Calu3 (cell line): ENCODE measurements at regions not wholly inside any gene's neighbourhood (a gene's known extent, or its start where the extent isn't known, plus 50 kb on each side); places are given as distances from the start of the nearest gene placed in this dataset.

Experiments
- BruUV-seq: library from RNA; stranded (reverse); fragments of 400-500 nt; replicated peaks from 2 replicates; lab custom pipeline; 2021; lab: Mats Ljungman, UMichigan
- CTCF ChIA-PET: fragments of 300-600 bp; sonication (Branson Sonifier 250); formaldehyde crosslinking; loops from one replicate; lab custom pipeline; 2022; ENCODE audit warnings: antibody characterized with exemption; lab: Charles Lee
- DNase-seq: peaks from one replicate; pipeline ENCODE4 v3.0.0; 2022
- H3K27ac Mint-ChIP-seq: one replicate; pipeline ENCODE4 v1.8.0; 2022; ENCODE audit warnings: mixed read lengths; ENCODE audit not compliant: unreplicated experiment
- H3K27me3 Mint-ChIP-seq: one replicate; pipeline ENCODE4 v1.8.0; 2022; ENCODE audit warnings: mixed read lengths; ENCODE audit not compliant: unreplicated experiment
- H3K36me3 Mint-ChIP-seq: one replicate; pipeline ENCODE4 v1.8.0; 2022; ENCODE audit warnings: mild to moderate bottlenecking, moderate library complexity, mixed read lengths; ENCODE audit not compliant: insufficient read depth, unreplicated experiment
- H3K4me1 Mint-ChIP-seq: one replicate; pipeline ENCODE4 v1.8.0; 2022; ENCODE audit warnings: mild to moderate bottlenecking, low read depth, mixed read lengths; ENCODE audit not compliant: unreplicated experiment
- H3K4me3 Mint-ChIP-seq: one replicate; pipeline ENCODE4 v1.8.0; 2022; ENCODE audit warnings: mild to moderate bottlenecking, low read depth, moderate library complexity, mixed read lengths; ENCODE audit not compliant: unreplicated experiment
- H3K9me3 Mint-ChIP-seq: one replicate; pipeline ENCODE4 v1.8.0; 2022; ENCODE audit warnings: low read depth, mixed read lengths; ENCODE audit not compliant: unreplicated experiment
- intact Hi-C: fragments of 100-400 bp; cut with micrococcal nuclease; formaldehyde crosslinking; loops from one replicate; pipeline ENCODE4 v1.10.0; 2022; ENCODE audit not compliant: unreplicated experiment
- TF ChIP-seq, protein P1 (sequence below): fragments of 200-600 bp; IDR thresholded peaks from one replicate; pipeline ENCODE4 v1.8.0; 2022; ENCODE audit warnings: antibody characterized with exemption; ENCODE audit not compliant: unreplicated experiment

DNA sequence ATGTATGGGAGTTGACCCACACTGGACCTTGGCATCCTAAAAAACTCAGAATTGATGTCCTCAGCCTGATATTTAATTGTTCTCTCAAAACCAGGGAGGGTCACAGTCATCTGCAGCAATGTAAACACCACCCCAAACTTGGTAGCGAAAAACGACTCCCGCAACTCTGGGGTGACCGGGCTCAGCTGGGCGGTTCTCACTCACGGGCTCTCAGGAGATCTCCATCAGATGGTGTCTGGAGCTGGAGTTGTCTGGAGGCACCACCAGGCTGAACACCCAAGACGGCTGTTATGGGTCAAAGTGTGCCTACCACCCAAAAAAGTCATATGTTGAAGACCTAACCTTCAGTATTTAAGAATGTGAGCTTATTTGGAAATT is 50.9 kb upstream of the NXT1 start:
- TF ChIP-seq, protein P1, sequence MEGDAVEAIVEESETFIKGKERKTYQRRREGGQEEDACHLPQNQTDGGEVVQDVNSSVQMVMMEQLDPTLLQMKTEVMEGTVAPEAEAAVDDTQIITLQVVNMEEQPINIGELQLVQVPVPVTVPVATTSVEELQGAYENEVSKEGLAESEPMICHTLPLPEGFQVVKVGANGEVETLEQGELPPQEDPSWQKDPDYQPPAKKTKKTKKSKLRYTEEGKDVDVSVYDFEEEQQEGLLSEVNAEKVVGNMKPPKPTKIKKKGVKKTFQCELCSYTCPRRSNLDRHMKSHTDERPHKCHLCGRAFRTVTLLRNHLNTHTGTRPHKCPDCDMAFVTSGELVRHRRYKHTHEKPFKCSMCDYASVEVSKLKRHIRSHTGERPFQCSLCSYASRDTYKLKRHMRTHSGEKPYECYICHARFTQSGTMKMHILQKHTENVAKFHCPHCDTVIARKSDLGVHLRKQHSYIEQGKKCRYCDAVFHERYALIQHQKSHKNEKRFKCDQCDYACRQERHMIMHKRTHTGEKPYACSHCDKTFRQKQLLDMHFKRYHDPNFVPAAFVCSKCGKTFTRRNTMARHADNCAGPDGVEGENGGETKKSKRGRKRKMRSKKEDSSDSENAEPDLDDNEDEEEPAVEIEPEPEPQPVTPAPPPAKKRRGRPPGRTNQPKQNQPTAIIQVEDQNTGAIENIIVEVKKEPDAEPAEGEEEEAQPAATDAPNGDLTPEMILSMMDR: no peak
- intact Hi-C loops: no loop called here
- Mint-ChIP-seq H3K27ac (no peak overlapping the region), H3K36me3 (no peaks in the 10 kb centered on the region), H3K27me3 (peaks cover 67% of the 10 kb centered on the region), H3K4me3 (no peak overlapping the region), H3K4me1 (no peaks in the 10 kb centered on the region), H3K9me3 (no peaks in the 10 kb centered on the region)
- BruUV-seq: no TSS peak
- CTCF ChIA-PET: no interaction called here
- DNase-seq: no peak

- TF ChIP-seq, protein P1: no peak
- no TSS peak for BruUV-seq
- intact Hi-C loops: no loop called here
- peaks cover 67% of the 10 kb centered on the region for H3K27me3 Mint-ChIP-seq
- CTCF ChIA-PET: no interaction called here
- H3K36me3 Mint-ChIP-seq: no peaks in the 10 kb centered on the region
- no peaks in the 10 kb centered on the region for H3K4me1 Mint-ChIP-seq
- no peaks in the 10 kb centered on the region for H3K9me3 Mint-ChIP-seq
- no peak for DNase-seq
- no peak overlapping the region for H3K27ac Mint-ChIP-seq
- no peak overlapping the region for H3K4me3 Mint-ChIP-seq
Measured at GRCh38 chr20:23298926-23299672, 51.5 kb upstream of the NXT1 start.

- Mint-ChIP-seq H3K36me3 (no peaks in the 10 kb centered on the region), H3K4me3 (no peak overlapping the region), H3K9me3 (no peaks in the 10 kb centered on the region), H3K27ac (no peak overlapping the region), H3K27me3 (peaks cover 57% of the 10 kb centered on the region), H3K4me1 (no peaks in the 10 kb centered on the region)
- CTCF ChIA-PET: no interaction called here
- TF ChIP-seq, protein P1: no peak
- no TSS peak for BruUV-seq
- intact Hi-C loops: no loop called here
- no peak for DNase-seq
Measured at GRCh38 chr20:23298155-23298554, 52.4 kb upstream of the NXT1 start.

- H3K27me3 Mint-ChIP-seq: peaks cover 51% of the 10 kb centered on the region
- CTCF ChIA-PET: no interaction called here
- no TSS peak for BruUV-seq
- DNase-seq: no peak
- no peak overlapping the region for H3K27ac Mint-ChIP-seq
- H3K9me3 Mint-ChIP-seq: no peaks in the 10 kb centered on the region
- H3K4me3 Mint-ChIP-seq: no peak overlapping the region
- no peaks in the 10 kb centered on the region for H3K4me1 Mint-ChIP-seq
- intact Hi-C loops: no loop called here
- TF ChIP-seq, protein P1: no peak
- no peaks in the 10 kb centered on the region for H3K36me3 Mint-ChIP-seq
Measured at GRCh38 chr20:23296841-23297701, 53.5 kb upstream of the NXT1 start.
